SK-N-SH (cell line): ENCODE measurements at regions not wholly inside any gene's neighbourhood (a gene's known extent, or its start where the extent isn't known, plus 50 kb on each side); places are given as distances from the start of the nearest gene placed in this dataset.

Source experiments
- YY1 ChIP-seq: IDR thresholded peaks from 2 replicates; pipeline ENCODE4 v1.4.0; 2012; ENCODE audit warnings: low read depth, mild to moderate bottlenecking
- TF ChIP-seq, protein P1 (sequence below): fragments of 200-600 bp; sonication (generic); IDR thresholded peaks from 2 replicates; pipeline ENCODE4 v1.6.1; 2017; ENCODE audit warnings: antibody characterized with exemption, mild to moderate bottlenecking, moderate library complexity

DNA sequence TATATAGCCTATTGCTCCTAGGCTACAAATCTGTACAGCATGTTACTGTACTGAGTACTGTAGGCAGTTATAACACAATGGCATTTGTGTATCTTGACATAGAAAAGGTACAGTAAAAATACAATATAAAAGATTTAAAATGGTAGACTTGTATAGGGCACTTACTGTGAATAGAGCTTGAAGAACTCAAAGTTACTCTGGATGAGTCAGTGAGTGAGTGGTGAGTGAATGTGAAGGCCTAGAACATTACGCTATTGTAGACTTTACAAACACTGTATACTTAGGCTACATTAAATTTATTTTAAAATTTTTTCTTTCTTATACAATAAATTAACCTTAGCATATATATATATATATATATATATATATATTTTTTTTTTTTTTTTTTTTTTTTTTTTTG, 140.0 kb upstream of the UBE2E1 start:
- TF ChIP-seq, protein P1, sequence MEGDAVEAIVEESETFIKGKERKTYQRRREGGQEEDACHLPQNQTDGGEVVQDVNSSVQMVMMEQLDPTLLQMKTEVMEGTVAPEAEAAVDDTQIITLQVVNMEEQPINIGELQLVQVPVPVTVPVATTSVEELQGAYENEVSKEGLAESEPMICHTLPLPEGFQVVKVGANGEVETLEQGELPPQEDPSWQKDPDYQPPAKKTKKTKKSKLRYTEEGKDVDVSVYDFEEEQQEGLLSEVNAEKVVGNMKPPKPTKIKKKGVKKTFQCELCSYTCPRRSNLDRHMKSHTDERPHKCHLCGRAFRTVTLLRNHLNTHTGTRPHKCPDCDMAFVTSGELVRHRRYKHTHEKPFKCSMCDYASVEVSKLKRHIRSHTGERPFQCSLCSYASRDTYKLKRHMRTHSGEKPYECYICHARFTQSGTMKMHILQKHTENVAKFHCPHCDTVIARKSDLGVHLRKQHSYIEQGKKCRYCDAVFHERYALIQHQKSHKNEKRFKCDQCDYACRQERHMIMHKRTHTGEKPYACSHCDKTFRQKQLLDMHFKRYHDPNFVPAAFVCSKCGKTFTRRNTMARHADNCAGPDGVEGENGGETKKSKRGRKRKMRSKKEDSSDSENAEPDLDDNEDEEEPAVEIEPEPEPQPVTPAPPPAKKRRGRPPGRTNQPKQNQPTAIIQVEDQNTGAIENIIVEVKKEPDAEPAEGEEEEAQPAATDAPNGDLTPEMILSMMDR, result no peak
- no peak for TF ChIP-seq YY1
